ENCODE measurements at regions not wholly inside any gene's neighbourhood (a gene's known extent, or its start where the extent isn't known, plus 50 kb on each side); places are given as distances from the start of the nearest gene placed in this dataset.

- DNase-seq (ENCODE audit: insufficient read length, low spot score): no peak
- FAIRE-seq: no peak
These were observed 168.4 kb upstream of the NR3C1 start for GRCh38 chr5:143571642-143572624.

GRCh38 chr5:143570989-143571388 is 167.5 kb upstream of the NR3C1 start:
- DNase-seq (ENCODE audit: insufficient read length, low spot score) (no peak), FAIRE-seq (no peak)

- no peak for FAIRE-seq
These were observed 166.5 kb upstream of the NR3C1 start for GRCh38 chr5:143569722-143570567.

GRCh38 chr5:143569213-143569701 is 165.8 kb upstream of the NR3C1 start:
- DNase-seq (ENCODE audit: insufficient read length, low spot score) (no peak), FAIRE-seq (no peak)

More at GRCh38 chr5:143569722-143570567, 166.5 kb upstream of the NR3C1 start:
- no peak for DNase-seq (ENCODE audit: insufficient read length, low spot score)

GRCh38 chr5:143567583-143568504 is 164.4 kb upstream of the NR3C1 start:
- DNase-seq (ENCODE audit: insufficient read length, low spot score) (no peak), FAIRE-seq (no peak)

GRCh38 chr5:143566139-143566538 is 162.7 kb upstream of the NR3C1 start:
- FAIRE-seq (no peak), DNase-seq (ENCODE audit: insufficient read length, low spot score) (no peak)

- DNase-seq (ENCODE audit: insufficient read length, low spot score) (no peak), FAIRE-seq (peak; percentile 91)
These were observed 160.9 kb upstream of the NR3C1 start for GRCh38 chr5:143564417-143564816.

GRCh38 chr5:143562935-143563334 is 159.4 kb upstream of the NR3C1 start:
- DNase-seq (ENCODE audit: insufficient read length, low spot score): no peak
- no peak for FAIRE-seq

GRCh38 chr5:143561219-143561618 is 157.7 kb upstream of the NR3C1 start:
- peak; percentile 23 for FAIRE-seq
- DNase-seq (ENCODE audit: insufficient read length, low spot score): no peak

- no peak for DNase-seq (ENCODE audit: insufficient read length, low spot score)
These were observed 156.9 kb upstream of the NR3C1 start for GRCh38 chr5:143560378-143560777.

GRCh38 chr5:143559586-143560109 is 156.2 kb upstream of the NR3C1 start:
- FAIRE-seq: no peak
- no peak for DNase-seq (ENCODE audit: insufficient read length, low spot score)

More at GRCh38 chr5:143560378-143560777, 156.9 kb upstream of the NR3C1 start:
- FAIRE-seq: no peak

- DNase-seq (ENCODE audit: insufficient read length, low spot score): no peak
- FAIRE-seq: peak; percentile 18
These were observed 154.6 kb upstream of the NR3C1 start for GRCh38 chr5:143558048-143558447.

- peak; percentile 54 for FAIRE-seq
- DNase-seq (ENCODE audit: insufficient read length, low spot score): no peak
These were observed 153.8 kb upstream of the NR3C1 start for GRCh38 chr5:143557061-143557818.

- DNase-seq (ENCODE audit: insufficient read length, low spot score) (no peak), FAIRE-seq (no peak)
These were observed 151.5 kb upstream of the NR3C1 start for GRCh38 chr5:143554918-143555477.

GRCh38 chr5:143554187-143554717 is 150.8 kb upstream of the NR3C1 start:
- DNase-seq (ENCODE audit: insufficient read length, low spot score): no peak
- no peak for FAIRE-seq

GRCh38 chr5:143552680-143553079 is 149.2 kb upstream of the NR3C1 start:
- DNase-seq (ENCODE audit: insufficient read length, low spot score): no peak
- no peak for FAIRE-seq

GRCh38 chr5:143551820-143552251 is 148.3 kb upstream of the NR3C1 start:
- no peak for DNase-seq (ENCODE audit: insufficient read length, low spot score)
- FAIRE-seq: no peak

GRCh38 chr5:143550986-143551630 is 147.6 kb upstream of the NR3C1 start:
- FAIRE-seq (no peak), DNase-seq (ENCODE audit: insufficient read length, low spot score) (no peak)

Data from GM19239 (cell line).